Peyer's patch (tissue), 4 donors: ENCODE measurements at regions not wholly inside any gene's neighbourhood (a gene's known extent, or its start where the extent isn't known, plus 50 kb on each side); places are given as distances from the start of the nearest gene placed in this dataset.

Experiments
- POLR2A ChIP-seq, 2 donors: fragments of 450-650 bp; IDR thresholded peaks; one replicate each; pipeline ENCODE4 v1.5.1; 2017; ENCODE audit warnings: antibody characterized with exemption in 2 of 2, mild to moderate bottlenecking in 2 of 2, moderate library complexity in 2 of 2
- TF ChIP-seq, protein P1 (sequence below), 6 experiments: fragments of 450-650 bp in 4 of 6; fragments of 200-600 bp in 2 of 6; sonication (generic) in 1 of 6; IDR thresholded peaks; one replicate each; pipeline ENCODE4 v1.5.1; 2017 to 2019; ENCODE audit warnings: antibody characterized with exemption in 6 of 6, mild to moderate bottlenecking in 3 of 6, moderate library complexity in 1 of 6

DNA sequence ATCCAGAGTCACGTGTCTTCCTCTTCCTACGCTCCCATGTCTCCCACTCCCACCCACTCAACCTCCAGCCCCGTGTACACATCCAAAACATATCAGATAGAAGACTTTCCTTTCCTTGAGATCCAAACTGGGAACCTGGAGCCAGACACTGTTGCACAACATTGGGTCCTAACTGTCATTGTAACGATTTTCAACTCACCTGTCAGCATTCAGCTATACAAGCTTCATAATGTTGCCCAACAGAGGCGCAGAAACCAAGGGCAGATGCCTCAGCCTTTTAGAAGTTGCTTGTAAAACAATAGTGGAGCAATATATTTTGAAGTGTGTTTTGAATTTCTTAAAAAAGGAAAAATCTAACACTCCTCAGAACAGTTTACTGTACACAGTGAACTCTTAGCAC, 84.9 kb upstream of the GLIS3 start:
- TF ChIP-seq, protein P1, sequence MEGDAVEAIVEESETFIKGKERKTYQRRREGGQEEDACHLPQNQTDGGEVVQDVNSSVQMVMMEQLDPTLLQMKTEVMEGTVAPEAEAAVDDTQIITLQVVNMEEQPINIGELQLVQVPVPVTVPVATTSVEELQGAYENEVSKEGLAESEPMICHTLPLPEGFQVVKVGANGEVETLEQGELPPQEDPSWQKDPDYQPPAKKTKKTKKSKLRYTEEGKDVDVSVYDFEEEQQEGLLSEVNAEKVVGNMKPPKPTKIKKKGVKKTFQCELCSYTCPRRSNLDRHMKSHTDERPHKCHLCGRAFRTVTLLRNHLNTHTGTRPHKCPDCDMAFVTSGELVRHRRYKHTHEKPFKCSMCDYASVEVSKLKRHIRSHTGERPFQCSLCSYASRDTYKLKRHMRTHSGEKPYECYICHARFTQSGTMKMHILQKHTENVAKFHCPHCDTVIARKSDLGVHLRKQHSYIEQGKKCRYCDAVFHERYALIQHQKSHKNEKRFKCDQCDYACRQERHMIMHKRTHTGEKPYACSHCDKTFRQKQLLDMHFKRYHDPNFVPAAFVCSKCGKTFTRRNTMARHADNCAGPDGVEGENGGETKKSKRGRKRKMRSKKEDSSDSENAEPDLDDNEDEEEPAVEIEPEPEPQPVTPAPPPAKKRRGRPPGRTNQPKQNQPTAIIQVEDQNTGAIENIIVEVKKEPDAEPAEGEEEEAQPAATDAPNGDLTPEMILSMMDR (IDR thresholded peaks at IDR 0.05) = no peak
- TF ChIP-seq POLR2A (IDR thresholded peaks at IDR 0.05) = no peak
